Activated CD4-positive, alpha-beta T cell treated with anti-CD3 and anti-CD28 coated beads, Interleukin-2, Interleukin-4, amounts not matched to agents 100 ng/mL and 50 ng/mL, durations not matched to agents 16 hours and 8 hours (primary cell): ENCODE measurements at regions not wholly inside any gene's neighbourhood (a gene's known extent, or its start where the extent isn't known, plus 50 kb on each side); places are given as distances from the start of the nearest gene placed in this dataset.

Experiments used
- DNase-seq: peaks from one replicate; pipeline ENCODE4 v3.0.0-alpha.2; 2020; ENCODE audit warnings: low spot score

GRCh38 chr12:124504273-124505000 is 63.0 kb downstream of the NCOR2 start:
- DNase-seq: no peak

GRCh38 chr12:124503305-124503704 is 64.1 kb downstream of the NCOR2 start:
- DNase-seq: no peak

GRCh38 chr12:124502379-124502778 is 65.0 kb downstream of the NCOR2 start:
- DNase-seq: no peak

- no peak for DNase-seq
Measured at GRCh38 chr12:124501827-124502226, 65.6 kb downstream of the NCOR2 start.

GRCh38 chr12:124501112-124501561 is 66.3 kb downstream of the NCOR2 start:
- no peak for DNase-seq

GRCh38 chr12:124499898-124500244 is 67.5 kb downstream of the NCOR2 start:
- no peak for DNase-seq

GRCh38 chr12:124499190-124499753 is 68.1 kb downstream of the NCOR2 start:
- DNase-seq: no peak

GRCh38 chr12:124498275-124499189 is 68.9 kb downstream of the NCOR2 start:
- no peak for DNase-seq

GRCh38 chr12:124497658-124498057 is 69.8 kb downstream of the NCOR2 start:
- no peak for DNase-seq

GRCh38 chr12:124497039-124497438 is 70.4 kb downstream of the NCOR2 start:
- DNase-seq: no peak

GRCh38 chr12:124496584-124496983 is 70.8 kb downstream of the NCOR2 start:
- peak; percentile 20 for DNase-seq

GRCh38 chr12:124495194-124495983 is 72.0 kb downstream of the NCOR2 start:
- no peak for DNase-seq

GRCh38 chr12:124494751-124495129 is 72.7 kb downstream of the NCOR2 start:
- no peak for DNase-seq

GRCh38 chr12:124493809-124494750 is 73.3 kb downstream of the NCOR2 start:
- peak; percentile 60 for DNase-seq

- DNase-seq: no peak
Measured at GRCh38 chr12:124492879-124493808, 74.3 kb downstream of the NCOR2 start.

- no peak for DNase-seq
Measured at GRCh38 chr12:124491856-124492420, 75.5 kb downstream of the NCOR2 start.

- no peak for DNase-seq
Measured at GRCh38 chr12:124491310-124491709, 76.1 kb downstream of the NCOR2 start.

- DNase-seq: no peak
Measured at GRCh38 chr12:124490584-124491305, 76.7 kb downstream of the NCOR2 start.
